ENCODE measurements at regions not wholly inside any gene's neighbourhood (a gene's known extent, or its start where the extent isn't known, plus 50 kb on each side); places are given as distances from the start of the nearest gene placed in this dataset.

DNA sequence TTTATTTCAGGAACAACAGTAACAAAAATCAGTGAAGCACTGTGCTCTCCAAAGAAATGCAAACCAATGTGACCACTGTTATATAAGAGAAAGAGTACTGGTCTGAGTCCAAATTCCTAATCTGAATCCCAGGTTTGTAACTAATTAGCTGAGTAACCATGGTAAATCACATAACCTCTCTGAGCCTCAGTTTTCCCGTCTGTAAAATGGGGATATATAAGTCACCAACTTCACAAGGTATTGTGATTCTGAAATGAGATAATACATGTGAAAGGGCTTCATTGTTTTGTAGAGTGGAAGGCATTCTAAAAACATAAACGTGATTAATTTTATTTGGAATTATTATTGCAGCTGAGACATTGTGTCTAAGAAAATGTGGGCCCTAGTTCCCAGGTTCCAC lies 91.3 kb upstream of the YPEL5 start:
- DNase-seq = no peak

DNA sequence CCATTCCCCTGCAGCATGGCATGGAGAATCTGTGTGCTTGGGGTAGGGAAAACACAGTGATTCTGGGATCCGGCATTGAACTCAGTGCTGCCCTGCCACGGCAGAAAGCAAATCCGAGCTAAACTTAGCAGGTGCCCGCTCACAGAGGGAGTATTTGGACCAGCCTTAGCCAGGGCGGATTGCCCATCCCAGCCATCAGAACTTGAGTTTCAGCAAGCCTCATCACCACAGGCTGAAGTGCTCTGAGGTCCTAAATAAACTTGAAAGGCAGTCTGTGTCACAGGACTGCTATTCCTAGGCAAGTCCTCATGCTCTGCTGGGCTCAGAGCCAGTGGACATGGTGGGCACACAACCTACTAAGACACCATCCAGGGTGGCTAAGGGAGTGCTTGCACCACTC lies 86.2 kb upstream of the YPEL5 start:
- no peak for DNase-seq

- DNase-seq = no peak
Observed at GRCh38 chr2:30068067-30068466, 78.7 kb upstream of the YPEL5 start.

DNA sequence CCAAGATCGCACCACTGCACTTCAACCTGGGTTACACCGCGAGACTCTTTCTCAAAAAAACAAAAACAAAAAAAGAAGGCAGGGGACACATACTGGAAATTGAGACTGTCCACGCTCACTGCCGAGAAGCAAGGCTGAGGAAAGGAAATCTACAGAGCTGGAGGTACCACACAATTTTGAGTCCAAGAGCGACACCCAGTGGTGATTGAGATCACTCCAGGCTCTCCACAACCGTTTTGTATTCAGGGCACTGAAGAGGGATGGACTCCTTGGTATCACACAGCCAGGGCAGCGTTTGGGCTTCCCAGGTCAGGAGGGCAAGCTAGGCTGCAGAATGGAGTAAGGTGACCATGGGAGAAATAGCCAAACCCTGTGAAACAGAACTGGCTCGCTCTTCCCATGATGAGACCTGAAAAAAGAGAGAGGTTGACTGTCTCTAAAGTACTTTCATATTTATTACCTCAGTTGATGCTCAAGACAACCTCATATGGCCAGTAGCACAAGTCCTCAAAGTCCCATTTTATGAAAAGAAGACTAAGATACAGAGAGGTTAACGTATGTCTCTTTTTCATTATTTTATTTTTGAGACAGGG lies 74.5 kb upstream of the YPEL5 start:
- DNase-seq = peak; percentile 33

- no peak for DNase-seq
Observed at GRCh38 chr2:30073523-30073922, 73.3 kb upstream of the YPEL5 start.

DNA sequence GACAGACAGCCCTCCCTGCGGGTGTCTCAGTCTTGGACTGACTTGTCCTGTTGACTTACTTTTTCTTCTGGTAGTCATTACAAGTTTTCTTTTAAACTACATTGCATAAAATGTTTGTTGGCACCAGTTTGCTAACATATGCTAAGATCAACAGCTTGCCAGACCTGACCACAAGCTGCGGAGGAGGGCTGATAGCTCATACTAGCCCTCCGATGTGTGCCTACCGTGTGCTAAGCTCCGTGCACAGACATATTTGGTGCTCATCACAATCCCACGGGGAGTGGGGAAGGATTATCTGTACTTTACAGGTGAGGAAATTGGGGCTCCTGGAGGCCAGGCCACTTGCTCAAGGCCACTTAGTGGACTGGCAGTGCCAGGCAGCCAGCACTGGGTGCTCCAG lies 72.8 kb upstream of the YPEL5 start:
- DNase-seq = no peak

DNA sequence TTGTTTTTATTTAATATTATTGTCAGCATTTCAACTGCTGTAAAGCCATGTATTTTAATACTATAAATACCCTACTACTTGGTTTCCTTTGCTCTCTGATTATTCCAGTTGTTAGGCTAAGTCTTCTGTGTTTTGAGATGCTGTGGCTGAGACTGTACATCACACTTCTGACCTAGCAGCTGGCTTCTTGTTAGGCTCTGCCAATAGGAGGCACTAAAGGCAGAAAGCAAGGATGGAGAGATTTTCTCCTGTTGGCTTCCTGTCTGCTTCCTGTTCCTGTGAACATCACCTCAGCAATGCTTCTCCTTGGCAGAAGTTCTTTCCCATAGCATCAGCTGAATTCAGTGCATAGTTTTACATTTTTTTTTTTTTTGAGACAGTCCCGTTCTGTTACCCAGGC lies 68.3 kb upstream of the YPEL5 start:
- no peak for DNase-seq

GRCh38 chr2:30084915-30085314 lies 61.9 kb upstream of the YPEL5 start:
- no peak for DNase-seq

- no peak for DNase-seq
Observed at GRCh38 chr2:30089171-30089570, 57.6 kb upstream of the YPEL5 start.

GRCh38 chr2:30095402-30095801 lies 51.4 kb upstream of the YPEL5 start:
- DNase-seq = no peak

GRCh38 chr2:30096451-30096850 lies 50.4 kb upstream of the YPEL5 start:
- no peak for DNase-seq

Measured in NCI-H2029 treated with DMSO at 0.1 percent for 48 hours (cell line).